ENCODE measurements at regions not wholly inside any gene's neighbourhood (a gene's known extent, or its start where the extent isn't known, plus 50 kb on each side); places are given as distances from the start of the nearest gene placed in this dataset.

- TF ChIP-seq CTCF (IDR thresholded peaks at IDR 0.05) = no peak
- TF ChIP-seq EP300 (IDR thresholded peaks at IDR 0.05) = no peak
- no peak for TF ChIP-seq POLR2A (IDR thresholded peaks at IDR 0.05; ENCODE audit: low read depth)
- no peak for TF ChIP-seq POLR2AphosphoS5 (IDR thresholded peaks at IDR 0.05)
Observed at GRCh38 chr4:177605252-177605651, 163.0 kb upstream of the AGA start.

Data from esophagus muscularis mucosa (tissue), 4 donors.